SK-N-SH treated with all-trans-retinoic acid at 6 μM for 48 hours (cell line): ENCODE measurements at regions not wholly inside any gene's neighbourhood (a gene's known extent, or its start where the extent isn't known, plus 50 kb on each side); places are given as distances from the start of the nearest gene placed in this dataset.

Experiments used
- ATAC-seq: fragments of 200-7000 bp; cut with Tn5 transposase; 3 replicates; pipeline ENCODE4 v1.9.1; 2020; ENCODE audit warnings: mild to moderate bottlenecking, moderate library complexity
- ARNTL ChIP-seq: fragments of 450-650 bp; formaldehyde crosslinking; IDR thresholded peaks from 2 replicates; pipeline ENCODE4 v1.5.0; 2020; ENCODE audit warnings: low read depth, mild to moderate bottlenecking, moderate library complexity, borderline replicate concordance
- BACH2 ChIP-seq: fragments of 250-450 bp; sonication (Bioruptor Pico); IDR thresholded peaks from 2 replicates; pipeline ENCODE4 v1.9.0; 2021; ENCODE audit warnings: mild to moderate bottlenecking, borderline replicate concordance
- CREB5 ChIP-seq: fragments of 250-450 bp; sonication (Bioruptor Pico); IDR thresholded peaks from 2 replicates; pipeline ENCODE4 v1.5.1; 2020; ENCODE audit warnings: low read depth, mild to moderate bottlenecking, moderate library complexity
- CSDC2 ChIP-seq: fragments of 250-450 bp; sonication (Bioruptor Pico); IDR thresholded peaks from 2 replicates; pipeline ENCODE4 v1.5.0; 2020; ENCODE audit warnings: mild to moderate bottlenecking, moderate library complexity
- CSRNP3 ChIP-seq: fragments of 250-450 bp; sonication (Bioruptor Pico); IDR thresholded peaks from 2 replicates; pipeline ENCODE4 v1.5.1; 2021; ENCODE audit warnings: mild to moderate bottlenecking, moderate library complexity
- ESRRG ChIP-seq: fragments of 250-450 bp; sonication (Bioruptor Pico); IDR thresholded peaks from 2 replicates; pipeline ENCODE4 v1.6.1; 2021; ENCODE audit warnings: mild to moderate bottlenecking
- GLIS3 ChIP-seq: fragments of 250-450 bp; sonication (Bioruptor Pico); IDR thresholded peaks from 2 replicates; pipeline ENCODE4 v1.5.0; 2020; ENCODE audit warnings: mild to moderate bottlenecking, moderate library complexity
- ISL1 ChIP-seq: fragments of 250-450 bp; sonication (Bioruptor Pico); IDR thresholded peaks from 2 replicates; pipeline ENCODE4 v2.1.2; 2022; ENCODE audit warnings: mild to moderate bottlenecking, moderate library complexity
- OSR1 ChIP-seq: fragments of 250-450 bp; sonication (Bioruptor Pico); IDR thresholded peaks from 2 replicates; pipeline ENCODE4 v1.8.0; 2022; ENCODE audit warnings: moderate library complexity, mild to moderate bottlenecking, inconsistent platforms
- POU6F1 ChIP-seq: fragments of 250-450 bp; sonication (Bioruptor Pico); IDR thresholded peaks from 2 replicates; pipeline ENCODE4 v1.8.0; 2021; ENCODE audit warnings: low read depth, mild to moderate bottlenecking, moderate library complexity, borderline replicate concordance
- PPARA ChIP-seq: fragments of 250-450 bp; sonication (Bioruptor Pico); IDR thresholded peaks from 2 replicates; pipeline ENCODE4 v1.5.0; 2020; ENCODE audit warnings: mild to moderate bottlenecking, borderline replicate concordance
- RARB ChIP-seq: fragments of 250-450 bp; sonication (Bioruptor Pico); IDR thresholded peaks from 2 replicates; pipeline ENCODE4 v1.8.0; 2021; ENCODE audit warnings: mild to moderate bottlenecking, moderate library complexity
- SNAI2 ChIP-seq: fragments of 250-450 bp; sonication (Bioruptor Pico); IDR thresholded peaks from 2 replicates; pipeline ENCODE4 v1.5.0; 2020; ENCODE audit warnings: mild to moderate bottlenecking, moderate library complexity
- TCF4 ChIP-seq: fragments of 250-450 bp; sonication (Bioruptor Pico); IDR thresholded peaks from 2 replicates; pipeline ENCODE4 v1.8.0; 2021; ENCODE audit warnings: mild to moderate bottlenecking, moderate library complexity, borderline replicate concordance
- TOX ChIP-seq: fragments of 250-450 bp; sonication (Bioruptor Pico); IDR thresholded peaks from 2 replicates; pipeline ENCODE4 v1.8.0; 2021; ENCODE audit warnings: mild to moderate bottlenecking, moderate library complexity, borderline replicate concordance
- TSHZ2 ChIP-seq: fragments of 250-450 bp; sonication (Bioruptor Pico); IDR thresholded peaks from 2 replicates; pipeline ENCODE4 v1.5.0; 2020; ENCODE audit warnings: mild to moderate bottlenecking, moderate library complexity
- ZC3H10 ChIP-seq: fragments of 250-450 bp; sonication (Bioruptor Pico); IDR thresholded peaks from 2 replicates; pipeline ENCODE4 v1.5.1; 2021; ENCODE audit warnings: mild to moderate bottlenecking, moderate library complexity
- ZFP3 ChIP-seq: fragments of 250-450 bp; sonication (Bioruptor Pico); IDR thresholded peaks from 2 replicates; pipeline ENCODE4 v1.5.0; 2020; ENCODE audit warnings: mild to moderate bottlenecking, moderate library complexity
- ZFP30 ChIP-seq: fragments of 450-650 bp; formaldehyde crosslinking; IDR thresholded peaks from 2 replicates; pipeline ENCODE4 v1.5.0; 2022; ENCODE audit warnings: mild to moderate bottlenecking, moderate library complexity
- ZNF565 ChIP-seq: fragments of 450-650 bp; formaldehyde crosslinking; conservative IDR thresholded peaks from 2 replicates; pipeline ENCODE4 v1.5.0; 2020; ENCODE audit warnings: low read depth, mild to moderate bottlenecking, moderate library complexity
- ZNF70 ChIP-seq: fragments of 450-650 bp; formaldehyde crosslinking; IDR thresholded peaks from 2 replicates; pipeline ENCODE4 v1.5.0; 2020; ENCODE audit warnings: mild to moderate bottlenecking, moderate library complexity
- ZNF8 ChIP-seq: fragments of 450-650 bp; formaldehyde crosslinking; IDR thresholded peaks from 2 replicates; pipeline ENCODE4 v1.5.0; 2020; ENCODE audit warnings: mild to moderate bottlenecking, moderate library complexity
- TF ChIP-seq, protein P1 (sequence below): fragments of 250-450 bp; sonication (Bioruptor Pico); IDR thresholded peaks from 2 replicates; pipeline ENCODE4 v1.8.0; 2020; ENCODE audit warnings: mild to moderate bottlenecking, moderate library complexity, borderline replicate concordance

- no peak for ATAC-seq
- TF ChIP-seq CSDC2 (CRISPR knock-in tag) (no peak), ARNTL (CRISPR knock-in tag) (no peak), OSR1 (CRISPR knock-in tag) (no peak)
- TF ChIP-seq, protein P1, sequence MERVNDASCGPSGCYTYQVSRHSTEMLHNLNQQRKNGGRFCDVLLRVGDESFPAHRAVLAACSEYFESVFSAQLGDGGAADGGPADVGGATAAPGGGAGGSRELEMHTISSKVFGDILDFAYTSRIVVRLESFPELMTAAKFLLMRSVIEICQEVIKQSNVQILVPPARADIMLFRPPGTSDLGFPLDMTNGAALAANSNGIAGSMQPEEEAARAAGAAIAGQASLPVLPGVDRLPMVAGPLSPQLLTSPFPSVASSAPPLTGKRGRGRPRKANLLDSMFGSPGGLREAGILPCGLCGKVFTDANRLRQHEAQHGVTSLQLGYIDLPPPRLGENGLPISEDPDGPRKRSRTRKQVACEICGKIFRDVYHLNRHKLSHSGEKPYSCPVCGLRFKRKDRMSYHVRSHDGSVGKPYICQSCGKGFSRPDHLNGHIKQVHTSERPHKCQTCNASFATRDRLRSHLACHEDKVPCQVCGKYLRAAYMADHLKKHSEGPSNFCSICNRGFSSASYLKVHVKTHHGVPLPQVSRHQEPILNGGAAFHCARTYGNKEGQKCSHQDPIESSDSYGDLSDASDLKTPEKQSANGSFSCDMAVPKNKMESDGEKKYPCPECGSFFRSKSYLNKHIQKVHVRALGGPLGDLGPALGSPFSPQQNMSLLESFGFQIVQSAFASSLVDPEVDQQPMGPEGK, result no peak
- TF ChIP-seq, all 23 proteins: peak for 0
These were observed 251.2 kb upstream of the IRX4 start for GRCh38 chr5:2133936-2134335.

- TF ChIP-seq RARB (CRISPR knock-in tag) (no peak), ZFP30 (CRISPR knock-in tag) (no peak), ZFP3 (CRISPR knock-in tag) (no peak), ZC3H10 (CRISPR knock-in tag) (no peak), ARNTL (CRISPR knock-in tag) (no peak), CREB5 (CRISPR knock-in tag) (no peak), OSR1 (CRISPR knock-in tag) (no peak), PPARA (CRISPR knock-in tag) (no peak), BACH2 (CRISPR knock-in tag) (no peak), ZNF8 (CRISPR knock-in tag) (no peak), ZNF565 (no peak), TOX (CRISPR knock-in tag) (no peak), ESRRG (no peak), CSRNP3 (no peak), ISL1 (CRISPR knock-in tag) (no peak)
- TF ChIP-seq, protein P1, result no peak
- ATAC-seq, result no peak
These were observed 250.4 kb upstream of the IRX4 start for GRCh38 chr5:2133080-2133479.

GRCh38 chr5:2132497-2132847, 249.7 kb upstream of the IRX4 start:
- no peak for ATAC-seq
- TF ChIP-seq ISL1 (CRISPR knock-in tag) (no peak), ARNTL (CRISPR knock-in tag) (no peak), ZC3H10 (CRISPR knock-in tag) (no peak), ZNF70 (CRISPR knock-in tag) (no peak), TOX (CRISPR knock-in tag) (no peak), POU6F1 (no peak), ESRRG (no peak), BACH2 (CRISPR knock-in tag) (no peak), RARB (CRISPR knock-in tag) (no peak), TSHZ2 (CRISPR knock-in tag) (no peak), CREB5 (CRISPR knock-in tag) (no peak), ZNF565 (no peak), CSDC2 (CRISPR knock-in tag) (no peak), ZFP3 (CRISPR knock-in tag) (no peak), SNAI2 (CRISPR knock-in tag) (no peak), OSR1 (CRISPR knock-in tag) (no peak), GLIS3 (CRISPR knock-in tag) (no peak), TCF4 (CRISPR knock-in tag) (no peak)
- TF ChIP-seq, protein P1, result no peak
- TF ChIP-seq, all 23 proteins: peak for 0
